Activated CD4-positive, alpha-beta memory T cell treated with anti-CD3 and anti-CD28 coated beads, Interleukin-2, amount 10 ng/mL, durations not matched to agents 7 days and 5 days (primary cell): ENCODE measurements at regions not wholly inside any gene's neighbourhood (a gene's known extent, or its start where the extent isn't known, plus 50 kb on each side); places are given as distances from the start of the nearest gene placed in this dataset.

Experiments used
- CTCF ChIA-PET: fragments of 350-600 bp; sonication (Branson Sonifier 250); formaldehyde crosslinking; loops from one replicate; lab custom pipeline; 2021; ENCODE audit warnings: antibody characterized with exemption, inconsistent platforms; lab: Charles Lee
- POLR2A ChIA-PET: fragments of 350-600 bp; sonication (Branson Sonifier 250); formaldehyde crosslinking; loops from one replicate; lab custom pipeline; 2021; ENCODE audit warnings: antibody characterized with exemption; lab: Charles Lee
- DNase-seq: peaks from one replicate; pipeline ENCODE4 v3.0.0-alpha.2; 2020
- H3K27ac Mint-ChIP-seq: one replicate; pipeline ENCODE4 v1.8.0; 2021; ENCODE audit warnings: mild to moderate bottlenecking, mixed read lengths
- H3K27me3 Mint-ChIP-seq: one replicate; pipeline ENCODE4 v1.8.0; 2021; ENCODE audit warnings: mixed read lengths
- H3K36me3 Mint-ChIP-seq: one replicate; pipeline ENCODE4 v1.8.0; 2021; ENCODE audit warnings: low read depth, mixed read lengths
- H3K4me1 Mint-ChIP-seq: one replicate; pipeline ENCODE4 v1.8.0; 2021; ENCODE audit warnings: mixed read lengths
- H3K4me3 Mint-ChIP-seq: one replicate; pipeline ENCODE4 v1.8.0; 2021; ENCODE audit warnings: mild to moderate bottlenecking, mixed read lengths
- H3K9me3 Mint-ChIP-seq: one replicate; pipeline ENCODE4 v1.8.0; 2021; ENCODE audit warnings: mixed read lengths

GRCh38 chr7:52857367-52857766, 178.1 kb upstream of the POM121L12 start:
- ChIA-PET POLR2A (no interaction called here), CTCF (no interaction called here)
- Mint-ChIP-seq H3K36me3 (no peaks in the 10 kb centered on the region), H3K9me3 (peaks cover 9% of the 10 kb centered on the region), H3K4me1 (no peaks in the 10 kb centered on the region), H3K27me3 (no peaks in the 10 kb centered on the region), H3K4me3 (no peak overlapping the region), H3K27ac (no peak overlapping the region)
- DNase-seq: no peak

- H3K4me3 Mint-ChIP-seq: no peak overlapping the region
- H3K9me3 Mint-ChIP-seq: peaks cover 6% of the 10 kb centered on the region
- H3K27ac Mint-ChIP-seq: no peak overlapping the region
- ChIA-PET CTCF (no interaction called here), POLR2A (no interaction called here)
- DNase-seq: no peak
- no peaks in the 10 kb centered on the region for H3K36me3 Mint-ChIP-seq
- no peaks in the 10 kb centered on the region for H3K27me3 Mint-ChIP-seq
- H3K4me1 Mint-ChIP-seq: no peaks in the 10 kb centered on the region
Observed at GRCh38 chr7:52854681-52855080, 180.8 kb upstream of the POM121L12 start.

- Mint-ChIP-seq H3K36me3 (no peaks in the 10 kb centered on the region), H3K27ac (no peak overlapping the region), H3K9me3 (peaks cover 10% of the 10 kb centered on the region), H3K4me1 (no peaks in the 10 kb centered on the region), H3K4me3 (no peak overlapping the region), H3K27me3 (no peaks in the 10 kb centered on the region)
- CTCF ChIA-PET: no interaction called here
- DNase-seq: no peak
- POLR2A ChIA-PET: no interaction called here
Observed at GRCh38 chr7:52851547-52851946, 183.9 kb upstream of the POM121L12 start.

- POLR2A ChIA-PET: no interaction called here
Observed at GRCh38 chr7:52843436-52843835, 192.0 kb upstream of the POM121L12 start.

DNA sequence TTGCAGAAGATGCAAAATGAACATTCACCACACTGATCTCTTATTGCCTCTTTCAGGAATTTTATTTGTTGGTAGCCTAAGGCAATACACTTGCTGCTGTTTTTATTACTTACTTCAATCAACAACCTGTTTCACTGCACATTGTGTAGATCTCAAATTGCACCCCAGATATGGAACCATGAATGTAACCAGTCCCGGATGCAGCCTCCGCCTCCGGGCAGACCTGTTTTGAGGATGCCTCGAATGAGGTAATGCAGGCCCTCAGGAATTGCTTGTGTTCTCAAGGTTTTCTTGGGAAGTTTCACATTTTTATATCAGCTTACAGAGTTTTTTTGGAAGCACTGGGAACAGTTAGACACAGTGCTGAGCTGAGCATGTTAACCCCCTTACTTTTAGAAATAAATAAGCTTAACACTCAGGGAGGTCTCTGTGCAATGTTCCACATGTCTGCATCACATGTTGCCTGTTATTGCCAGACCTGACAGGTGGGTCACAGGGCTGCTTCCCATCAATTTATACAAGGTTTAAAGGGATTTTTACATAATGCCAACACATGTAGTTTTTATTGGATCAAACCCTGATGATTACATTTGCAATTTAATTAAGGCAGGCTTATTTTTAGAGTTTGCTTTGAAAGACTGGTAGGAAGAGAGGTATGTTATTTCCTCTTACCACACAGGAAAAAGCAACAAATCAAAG, 193.1 kb upstream of the POM121L12 start:
- no peak overlapping the region for H3K4me3 Mint-ChIP-seq
- no peak for DNase-seq
- H3K27me3 Mint-ChIP-seq: no peaks in the 10 kb centered on the region
- H3K9me3 Mint-ChIP-seq: peaks cover 18% of the 10 kb centered on the region
- ChIA-PET CTCF (no interaction called here), POLR2A (no interaction called here)
- no peaks in the 10 kb centered on the region for H3K4me1 Mint-ChIP-seq
- no peak overlapping the region for H3K27ac Mint-ChIP-seq
- no peaks in the 10 kb centered on the region for H3K36me3 Mint-ChIP-seq

More at GRCh38 chr7:52843436-52843835, 192.0 kb upstream of the POM121L12 start:
- no peaks in the 10 kb centered on the region for H3K27me3 Mint-ChIP-seq
- no peaks in the 10 kb centered on the region for H3K4me1 Mint-ChIP-seq
- CTCF ChIA-PET: no interaction called here
- no peak overlapping the region for H3K27ac Mint-ChIP-seq
- H3K9me3 Mint-ChIP-seq: peaks cover 12% of the 10 kb centered on the region
- no peaks in the 10 kb centered on the region for H3K36me3 Mint-ChIP-seq
- H3K4me3 Mint-ChIP-seq: no peak overlapping the region
- DNase-seq: no peak

GRCh38 chr7:52838981-52839411, 196.4 kb upstream of the POM121L12 start:
- H3K9me3 Mint-ChIP-seq: peaks cover 17% of the 10 kb centered on the region
- H3K27ac Mint-ChIP-seq: no peak overlapping the region
- H3K36me3 Mint-ChIP-seq: no peaks in the 10 kb centered on the region
- no peak for DNase-seq
- ChIA-PET CTCF (no interaction called here), POLR2A (no interaction called here)
- H3K27me3 Mint-ChIP-seq: no peaks in the 10 kb centered on the region
- H3K4me3 Mint-ChIP-seq: no peak overlapping the region
- no peaks in the 10 kb centered on the region for H3K4me1 Mint-ChIP-seq

DNA sequence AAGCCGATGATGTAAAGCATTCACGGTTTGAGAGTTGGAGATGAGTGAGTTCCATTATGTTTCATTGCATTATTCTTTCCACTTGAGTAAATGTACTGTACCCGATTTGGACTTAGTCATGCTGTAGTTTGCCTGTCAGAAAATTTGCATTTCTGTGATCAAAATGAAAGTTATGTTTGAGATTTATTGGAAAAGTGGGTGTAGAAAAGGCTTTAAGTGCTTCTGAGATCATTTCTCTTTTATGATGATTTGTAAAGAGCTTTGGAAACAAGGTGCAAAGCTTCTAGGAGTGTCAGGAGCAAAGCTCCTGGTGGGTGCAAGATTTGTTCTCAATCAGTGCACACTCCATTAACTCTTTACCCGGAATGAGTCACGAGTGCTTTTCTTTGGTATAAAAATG, 204.1 kb upstream of the POM121L12 start:
- no peak overlapping the region for H3K4me3 Mint-ChIP-seq
- ChIA-PET CTCF (no interaction called here), POLR2A (no interaction called here)
- no peaks in the 10 kb centered on the region for H3K4me1 Mint-ChIP-seq
- no peak for DNase-seq
- peaks cover 25% of the 10 kb centered on the region for H3K9me3 Mint-ChIP-seq
- H3K36me3 Mint-ChIP-seq: no peaks in the 10 kb centered on the region
- no peaks in the 10 kb centered on the region for H3K27me3 Mint-ChIP-seq
- no peak overlapping the region for H3K27ac Mint-ChIP-seq

GRCh38 chr7:52830801-52831200, 204.6 kb upstream of the POM121L12 start:
- ChIA-PET POLR2A (no interaction called here), CTCF (no interaction called here)
- Mint-ChIP-seq H3K4me3 (no peak overlapping the region), H3K27me3 (no peaks in the 10 kb centered on the region), H3K27ac (no peak overlapping the region), H3K36me3 (no peaks in the 10 kb centered on the region), H3K4me1 (no peaks in the 10 kb centered on the region), H3K9me3 (peaks cover 28% of the 10 kb centered on the region)
- DNase-seq: no peak

DNA sequence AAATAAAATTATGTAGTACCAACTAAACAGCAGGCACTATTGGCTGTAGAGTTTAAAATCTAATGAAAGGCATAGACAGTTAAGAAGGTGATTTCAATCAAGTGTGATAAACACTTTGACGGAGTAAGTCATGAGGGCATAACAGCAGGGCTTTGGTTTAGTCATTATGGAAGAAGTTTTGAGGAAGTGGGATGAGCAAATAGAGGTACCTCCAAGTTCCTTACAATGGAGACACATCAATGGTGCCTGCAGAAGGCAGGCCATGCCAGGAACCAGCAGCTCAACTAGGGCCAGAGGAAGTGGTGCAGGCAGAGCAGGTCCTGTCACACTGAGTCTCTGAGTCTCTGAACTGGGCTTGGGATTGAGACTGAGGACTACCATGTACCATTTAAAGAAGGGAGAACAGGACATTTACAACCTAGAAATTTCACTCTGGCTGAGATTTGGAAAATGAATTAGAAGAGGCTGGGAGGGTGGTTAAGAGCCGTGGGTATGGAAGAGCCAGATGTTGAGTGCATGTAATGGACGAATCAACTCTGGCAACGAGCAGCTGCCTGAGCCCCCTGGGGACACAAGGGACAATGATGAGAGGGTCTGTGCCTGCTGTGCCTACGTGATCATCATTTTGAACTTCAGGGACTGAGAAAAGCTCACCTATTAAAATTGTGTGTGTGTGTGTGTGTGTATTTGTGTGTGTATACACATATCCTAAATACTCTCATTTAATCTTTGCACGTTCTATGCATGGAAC, 208.7 kb upstream of the POM121L12 start:
- Mint-ChIP-seq H3K36me3 (no peaks in the 10 kb centered on the region), H3K4me1 (no peaks in the 10 kb centered on the region), H3K27ac (no peak overlapping the region), H3K27me3 (no peaks in the 10 kb centered on the region), H3K4me3 (no peak overlapping the region), H3K9me3 (peaks cover 37% of the 10 kb centered on the region)
- ChIA-PET POLR2A (no interaction called here), CTCF (no interaction called here)
- no peak for DNase-seq

GRCh38 chr7:52825611-52826010, 209.8 kb upstream of the POM121L12 start:
- Mint-ChIP-seq H3K36me3 (no peaks in the 10 kb centered on the region), H3K4me1 (no peaks in the 10 kb centered on the region), H3K4me3 (no peak overlapping the region), H3K27ac (no peak overlapping the region), H3K27me3 (no peaks in the 10 kb centered on the region), H3K9me3 (peaks cover 47% of the 10 kb centered on the region)
- no peak for DNase-seq
- ChIA-PET CTCF (no interaction called here), POLR2A (no interaction called here)

DNA sequence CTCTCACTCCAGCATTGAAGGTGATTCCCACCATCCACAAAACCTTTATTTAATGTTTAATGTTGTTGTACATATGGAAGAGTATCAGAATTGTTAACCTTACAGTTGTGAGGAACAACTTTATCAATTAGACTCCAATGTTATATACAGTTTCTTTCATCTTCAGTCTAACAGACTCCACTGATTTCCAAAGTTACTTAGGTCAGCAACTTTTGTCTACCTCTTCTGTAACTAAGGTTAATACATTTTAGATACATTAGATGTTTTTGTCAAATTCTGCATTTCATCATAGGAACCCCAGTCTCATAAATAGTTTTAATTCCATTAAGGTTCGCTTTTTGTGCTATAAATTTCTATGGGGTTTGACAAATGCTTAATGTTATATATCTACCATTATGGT, 223.9 kb upstream of the POM121L12 start:
- CTCF ChIA-PET: no interaction called here
- no peak overlapping the region for H3K27ac Mint-ChIP-seq

DNA sequence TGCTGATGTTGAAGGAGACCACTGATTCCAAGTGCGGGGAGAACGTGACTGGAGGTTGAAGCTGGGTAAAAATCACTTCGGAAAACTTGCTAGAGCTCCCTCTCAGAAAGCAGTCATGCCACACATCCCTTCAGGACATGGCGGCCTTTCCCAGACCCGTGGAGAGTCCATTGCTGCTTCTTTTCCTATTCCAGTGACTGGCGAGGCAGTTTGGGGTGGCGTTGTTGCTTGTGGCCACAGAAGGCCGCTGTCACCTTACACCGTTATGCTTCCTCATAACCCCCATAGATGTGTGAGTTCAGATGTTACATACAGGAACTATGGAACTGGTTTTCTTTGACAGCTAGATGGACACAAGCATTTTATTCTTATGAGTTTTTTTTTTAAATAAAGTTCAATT, 235.6 kb upstream of the POM121L12 start:
- ChIA-PET POLR2A (no interaction called here), CTCF (no interaction called here)
- Mint-ChIP-seq H3K27ac (no peak overlapping the region), H3K9me3 (peaks cover 23% of the 10 kb centered on the region), H3K4me1 (no peaks in the 10 kb centered on the region), H3K36me3 (no peaks in the 10 kb centered on the region), H3K4me3 (no peak overlapping the region), H3K27me3 (no peaks in the 10 kb centered on the region)
- no peak for DNase-seq

More for the DNA sequence above, 223.9 kb upstream of the POM121L12 start:
- POLR2A ChIA-PET: no interaction called here
- H3K27me3 Mint-ChIP-seq: no peaks in the 10 kb centered on the region
- DNase-seq: no peak
- H3K9me3 Mint-ChIP-seq: peaks cover 16% of the 10 kb centered on the region
- H3K4me3 Mint-ChIP-seq: no peak overlapping the region
- H3K4me1 Mint-ChIP-seq: no peaks in the 10 kb centered on the region
- no peaks in the 10 kb centered on the region for H3K36me3 Mint-ChIP-seq

GRCh38 chr7:52797801-52798200, 237.6 kb upstream of the POM121L12 start:
- Mint-ChIP-seq H3K27me3 (no peaks in the 10 kb centered on the region), H3K4me1 (no peaks in the 10 kb centered on the region), H3K4me3 (no peak overlapping the region), H3K27ac (no peak overlapping the region), H3K36me3 (no peaks in the 10 kb centered on the region), H3K9me3 (peaks cover 17% of the 10 kb centered on the region)
- ChIA-PET CTCF (no interaction called here), POLR2A (no interaction called here)
- DNase-seq: no peak

GRCh38 chr7:52794621-52795020, 240.8 kb upstream of the POM121L12 start:
- Mint-ChIP-seq H3K36me3 (no peaks in the 10 kb centered on the region), H3K4me3 (no peak overlapping the region), H3K9me3 (peaks cover 20% of the 10 kb centered on the region), H3K27me3 (no peaks in the 10 kb centered on the region), H3K27ac (no peak overlapping the region), H3K4me1 (no peaks in the 10 kb centered on the region)
- POLR2A ChIA-PET: no interaction called here
- CTCF ChIA-PET: no interaction called here
- DNase-seq: no peak
